Calu3 (cell line): ENCODE measurements at regions not wholly inside any gene's neighbourhood (a gene's known extent, or its start where the extent isn't known, plus 50 kb on each side); places are given as distances from the start of the nearest gene placed in this dataset.
"Not testable (repeated sequence)": the region's sequence is repeated elsewhere in the genome, so short reads cannot be mapped to it uniquely, and the experiment has no call there.

ENCODE experiments used
- BruUV-seq: library from RNA; stranded (reverse); fragments of 400-500 nt; replicated peaks from 2 replicates; lab custom pipeline; 2021; lab: Mats Ljungman, UMichigan
- CTCF ChIA-PET: fragments of 300-600 bp; sonication (Branson Sonifier 250); formaldehyde crosslinking; loops from one replicate; lab custom pipeline; 2022; ENCODE audit warnings: antibody characterized with exemption; lab: Charles Lee
- DNase-seq: peaks from one replicate; pipeline ENCODE4 v3.0.0; 2022
- H3K27ac Mint-ChIP-seq: one replicate; pipeline ENCODE4 v1.8.0; 2022; ENCODE audit warnings: mixed read lengths; ENCODE audit not compliant: unreplicated experiment
- H3K27me3 Mint-ChIP-seq: one replicate; pipeline ENCODE4 v1.8.0; 2022; ENCODE audit warnings: mixed read lengths; ENCODE audit not compliant: unreplicated experiment
- H3K36me3 Mint-ChIP-seq: one replicate; pipeline ENCODE4 v1.8.0; 2022; ENCODE audit warnings: mild to moderate bottlenecking, moderate library complexity, mixed read lengths; ENCODE audit not compliant: insufficient read depth, unreplicated experiment
- H3K4me1 Mint-ChIP-seq: one replicate; pipeline ENCODE4 v1.8.0; 2022; ENCODE audit warnings: mild to moderate bottlenecking, low read depth, mixed read lengths; ENCODE audit not compliant: unreplicated experiment
- H3K4me3 Mint-ChIP-seq: one replicate; pipeline ENCODE4 v1.8.0; 2022; ENCODE audit warnings: mild to moderate bottlenecking, low read depth, moderate library complexity, mixed read lengths; ENCODE audit not compliant: unreplicated experiment
- H3K9me3 Mint-ChIP-seq: one replicate; pipeline ENCODE4 v1.8.0; 2022; ENCODE audit warnings: low read depth, mixed read lengths; ENCODE audit not compliant: unreplicated experiment
- intact Hi-C: fragments of 100-400 bp; cut with micrococcal nuclease; formaldehyde crosslinking; loops from one replicate; pipeline ENCODE4 v1.10.0; 2022; ENCODE audit not compliant: unreplicated experiment
- TF ChIP-seq, protein P1 (sequence below): fragments of 200-600 bp; IDR thresholded peaks from one replicate; pipeline ENCODE4 v1.8.0; 2022; ENCODE audit warnings: antibody characterized with exemption; ENCODE audit not compliant: unreplicated experiment

DNA sequence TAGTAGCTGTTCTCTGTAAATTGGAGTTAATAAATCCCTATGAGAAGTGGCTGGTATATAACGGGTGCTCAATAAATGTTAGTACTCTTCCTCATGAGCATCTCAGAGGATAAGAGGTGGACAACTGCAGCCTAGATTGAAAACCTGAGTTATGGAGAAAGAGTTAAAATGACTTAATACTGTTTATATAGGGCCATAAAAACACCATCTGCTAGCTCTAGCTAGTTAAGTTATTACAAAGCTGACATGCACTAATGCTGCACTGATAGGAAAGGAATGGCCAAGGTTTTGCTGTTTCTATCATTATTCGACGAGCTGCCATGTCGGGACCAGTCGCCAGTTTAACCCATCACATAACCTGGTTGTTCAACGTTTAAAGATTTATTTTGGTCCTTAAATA is 72.0 kb upstream of the SEL1L start:
- Mint-ChIP-seq H3K27me3 (peaks cover 24% of the 10 kb centered on the region), H3K27ac (no peak overlapping the region), H3K4me1 (no peaks in the 10 kb centered on the region), H3K9me3 (no peaks in the 10 kb centered on the region), H3K4me3 (no peak overlapping the region), H3K36me3 (no peaks in the 10 kb centered on the region)
- TF ChIP-seq, protein P1, sequence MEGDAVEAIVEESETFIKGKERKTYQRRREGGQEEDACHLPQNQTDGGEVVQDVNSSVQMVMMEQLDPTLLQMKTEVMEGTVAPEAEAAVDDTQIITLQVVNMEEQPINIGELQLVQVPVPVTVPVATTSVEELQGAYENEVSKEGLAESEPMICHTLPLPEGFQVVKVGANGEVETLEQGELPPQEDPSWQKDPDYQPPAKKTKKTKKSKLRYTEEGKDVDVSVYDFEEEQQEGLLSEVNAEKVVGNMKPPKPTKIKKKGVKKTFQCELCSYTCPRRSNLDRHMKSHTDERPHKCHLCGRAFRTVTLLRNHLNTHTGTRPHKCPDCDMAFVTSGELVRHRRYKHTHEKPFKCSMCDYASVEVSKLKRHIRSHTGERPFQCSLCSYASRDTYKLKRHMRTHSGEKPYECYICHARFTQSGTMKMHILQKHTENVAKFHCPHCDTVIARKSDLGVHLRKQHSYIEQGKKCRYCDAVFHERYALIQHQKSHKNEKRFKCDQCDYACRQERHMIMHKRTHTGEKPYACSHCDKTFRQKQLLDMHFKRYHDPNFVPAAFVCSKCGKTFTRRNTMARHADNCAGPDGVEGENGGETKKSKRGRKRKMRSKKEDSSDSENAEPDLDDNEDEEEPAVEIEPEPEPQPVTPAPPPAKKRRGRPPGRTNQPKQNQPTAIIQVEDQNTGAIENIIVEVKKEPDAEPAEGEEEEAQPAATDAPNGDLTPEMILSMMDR = no peak
- CTCF ChIA-PET = no interaction called here
- no TSS peak for BruUV-seq
- intact Hi-C loops = no loop called here
- no peak for DNase-seq

DNA sequence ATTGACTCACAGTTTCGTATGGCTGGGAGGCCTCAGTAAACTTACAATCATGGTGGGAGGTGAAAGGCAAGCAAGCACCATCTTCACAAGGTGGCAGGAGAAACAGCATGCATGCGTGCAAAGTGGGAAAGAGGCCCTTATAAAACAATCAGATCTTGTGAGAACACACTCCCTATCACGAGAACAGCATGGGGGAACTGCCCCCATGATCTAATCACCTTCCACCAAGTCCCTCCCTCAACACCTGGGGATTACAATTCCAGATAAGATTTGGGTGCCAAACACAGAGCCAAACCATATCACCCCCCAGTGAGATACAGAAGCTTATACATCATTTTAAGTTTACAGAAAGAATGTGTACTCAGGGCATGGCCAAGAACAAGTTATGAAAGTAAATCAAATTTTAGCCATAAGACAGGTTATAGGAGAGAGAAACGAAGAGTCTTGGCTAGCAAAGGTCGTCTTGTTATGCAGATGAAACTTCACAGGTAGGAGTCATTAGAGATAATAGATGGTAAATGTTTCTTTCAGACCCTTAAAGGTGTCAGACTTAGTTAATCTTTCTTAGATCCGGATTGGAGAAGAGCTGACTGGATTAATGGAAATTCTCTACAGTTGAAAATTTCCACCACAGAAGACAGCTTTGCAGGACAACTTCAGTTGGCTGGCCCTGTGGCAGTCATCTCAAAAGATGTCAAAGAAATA is 79.8 kb upstream of the SEL1L start:
- CTCF ChIA-PET = no interaction called here
- Mint-ChIP-seq H3K36me3 (no peaks in the 10 kb centered on the region), H3K4me1 (no peaks in the 10 kb centered on the region), H3K27ac (no peak overlapping the region), H3K27me3 (peaks cover 17% of the 10 kb centered on the region), H3K9me3 (peaks cover 2% of the 10 kb centered on the region), H3K4me3 (no peak overlapping the region)
- intact Hi-C loops = no loop called here
- no TSS peak for BruUV-seq
- no peak for DNase-seq
- TF ChIP-seq, protein P1 = no peak

DNA sequence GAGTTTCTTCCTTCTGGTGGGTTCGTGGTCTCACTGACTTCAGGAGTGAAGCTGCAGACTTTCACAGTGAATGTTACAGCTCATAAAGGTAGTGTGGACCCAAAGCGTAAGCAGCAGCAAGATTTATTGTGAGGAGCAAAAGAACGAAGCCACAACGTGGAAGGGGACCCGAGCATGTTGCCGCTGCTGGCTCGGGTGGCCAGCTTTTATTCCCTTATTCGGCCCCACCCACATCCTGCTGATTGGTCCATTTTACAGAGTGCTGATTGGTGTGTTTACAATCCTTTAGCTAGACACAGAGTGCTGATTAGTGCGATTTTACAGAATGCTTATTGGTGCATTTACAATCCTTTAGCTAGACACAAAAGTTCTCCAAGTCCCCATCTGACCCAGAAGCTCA is 80.6 kb upstream of the SEL1L start:
- intact Hi-C loops, BruUV-seq, H3K27ac Mint-ChIP-seq, CTCF ChIA-PET, H3K4me3 Mint-ChIP-seq, H3K9me3 Mint-ChIP-seq, H3K36me3 Mint-ChIP-seq, DNase-seq, H3K4me1 Mint-ChIP-seq: not testable (repeated sequence)
- H3K27me3 Mint-ChIP-seq = peaks cover 13% of the 10 kb centered on the region

DNA sequence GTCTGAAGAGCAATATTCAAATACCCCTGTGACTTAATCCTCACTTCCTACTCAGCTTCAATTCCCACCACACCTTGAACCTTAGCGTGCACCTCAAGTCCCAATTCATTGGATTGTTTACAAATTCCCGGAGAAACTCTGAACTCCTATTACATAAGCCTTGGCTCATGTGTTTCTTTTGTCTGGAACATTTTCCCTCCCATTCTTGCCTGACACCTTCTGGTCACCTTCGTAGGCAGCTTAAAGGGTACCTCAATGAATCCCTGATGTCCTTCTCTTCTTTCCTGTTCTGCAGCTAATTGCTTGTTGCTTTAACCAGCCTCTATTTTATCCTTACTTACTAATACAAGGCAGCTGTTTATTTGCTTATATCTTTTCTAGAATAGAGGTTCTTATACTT is 85.0 kb upstream of the SEL1L start:
- DNase-seq = no peak
- Mint-ChIP-seq H3K9me3 (no peaks in the 10 kb centered on the region), H3K4me1 (no peaks in the 10 kb centered on the region), H3K27me3 (no peaks in the 10 kb centered on the region), H3K27ac (no peak overlapping the region), H3K36me3 (no peaks in the 10 kb centered on the region), H3K4me3 (no peak overlapping the region)
- CTCF ChIA-PET = no interaction called here
- intact Hi-C loops = no loop called here
- TF ChIP-seq, protein P1 = no peak
- no TSS peak for BruUV-seq

DNA sequence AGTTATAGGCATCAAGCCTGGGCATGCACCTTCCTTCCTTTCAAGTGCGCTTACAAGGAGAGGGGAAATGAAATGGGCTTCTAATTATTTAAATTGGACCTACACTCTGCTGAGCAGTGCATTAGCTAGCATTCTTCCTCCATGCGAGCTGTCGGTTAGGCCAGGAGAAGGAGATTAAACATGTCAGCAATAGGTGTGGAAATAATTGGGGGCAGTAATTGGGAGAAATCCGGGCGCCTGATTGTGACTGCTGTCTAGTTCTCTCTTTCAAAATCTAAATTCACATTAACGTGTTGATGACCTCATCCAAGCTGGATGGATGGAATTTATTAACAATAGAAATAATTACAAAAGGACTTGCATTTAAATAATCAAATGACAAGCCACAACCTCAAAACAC is 86.2 kb upstream of the SEL1L start:
- Mint-ChIP-seq H3K36me3 (no peaks in the 10 kb centered on the region), H3K4me1 (no peaks in the 10 kb centered on the region), H3K27me3 (no peaks in the 10 kb centered on the region), H3K4me3 (no peak overlapping the region), H3K9me3 (no peaks in the 10 kb centered on the region), H3K27ac (no peak overlapping the region)
- intact Hi-C loops = no loop called here
- CTCF ChIA-PET = no interaction called here
- TF ChIP-seq, protein P1 = no peak
- BruUV-seq = no TSS peak
- no peak for DNase-seq

DNA sequence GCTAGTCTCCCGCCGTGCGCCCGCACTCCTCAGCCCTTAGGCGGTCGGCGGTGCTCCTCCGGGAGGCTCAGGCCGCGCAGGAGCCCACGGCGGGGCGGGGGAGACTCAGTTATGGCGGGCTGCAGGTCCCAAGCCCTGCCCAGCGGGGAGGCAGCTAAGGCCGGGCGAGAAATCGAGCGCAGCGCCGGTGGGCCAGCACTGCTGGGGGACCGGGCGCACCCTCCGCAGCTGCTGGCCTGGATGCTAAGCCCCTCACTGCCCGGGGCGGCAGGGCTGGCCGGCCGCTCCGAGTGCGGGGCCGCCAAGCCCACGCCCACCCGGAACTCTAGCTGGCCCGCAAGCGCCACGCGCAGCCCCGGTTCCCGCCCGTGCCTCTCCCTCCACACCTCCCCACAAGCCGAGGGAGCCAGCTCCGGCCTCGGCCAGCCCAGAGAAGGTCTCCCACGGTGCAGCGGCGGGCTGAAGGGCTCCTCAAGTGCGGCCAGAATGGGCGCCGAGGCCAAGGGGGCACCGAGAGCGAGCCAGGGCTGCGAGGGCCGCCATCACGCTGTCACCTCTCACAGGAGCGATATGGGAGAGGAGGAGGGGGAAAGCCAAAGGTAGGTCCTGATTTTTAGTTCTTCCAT is 90.2 kb upstream of the SEL1L start:
- H3K27ac Mint-ChIP-seq, BruUV-seq: not testable (repeated sequence)

More for the DNA sequence above, 90.2 kb upstream of the SEL1L start:
- H3K4me1 Mint-ChIP-seq, H3K27me3 Mint-ChIP-seq, H3K4me3 Mint-ChIP-seq, DNase-seq, H3K9me3 Mint-ChIP-seq, intact Hi-C loops, H3K36me3 Mint-ChIP-seq: not testable (repeated sequence)
- CTCF ChIA-PET = interaction anchor here (0.6 kb wide), 1 partner anchor 590 kb away, joined by 4 read pairs; no protein-coding TSS in a partner anchor
